ENCODE measurements at regions not wholly inside any gene's neighbourhood (a gene's known extent, or its start where the extent isn't known, plus 50 kb on each side); places are given as distances from the start of the nearest gene placed in this dataset.

DNA sequence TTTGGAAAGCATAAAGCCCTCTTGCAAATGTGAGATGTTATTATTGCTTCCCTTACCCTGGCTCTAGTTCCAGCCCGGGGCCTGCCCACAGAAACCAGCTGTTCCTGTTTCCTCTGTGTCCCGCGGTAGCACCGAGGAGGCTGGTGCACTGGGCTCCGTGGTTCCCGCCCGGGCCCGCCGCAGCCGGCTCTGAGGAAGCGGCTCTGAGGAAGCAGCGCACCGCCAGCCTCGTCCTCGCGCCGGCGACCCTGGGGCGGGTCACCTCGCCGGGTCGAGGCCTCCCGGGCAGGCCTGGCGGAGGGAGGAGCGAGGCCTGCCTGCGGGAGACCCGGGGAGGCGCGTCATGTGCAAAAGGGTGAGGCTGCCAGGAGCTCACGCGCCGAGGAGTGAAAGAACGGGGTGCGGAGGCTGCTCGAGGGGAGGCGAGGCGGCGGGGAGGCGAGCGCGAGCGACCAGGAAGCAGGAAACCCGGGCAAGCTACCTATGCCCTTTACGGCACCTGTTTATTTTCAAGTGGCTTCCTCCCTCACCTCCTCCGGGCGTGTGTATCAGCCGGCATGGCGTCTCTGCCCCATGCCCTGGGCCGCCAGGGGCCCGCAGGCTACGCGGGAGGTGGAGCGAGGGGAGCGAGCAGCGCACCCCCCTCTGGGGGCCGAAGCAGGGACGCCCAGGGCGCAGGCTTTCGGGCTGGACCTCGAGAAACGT is 61.3 kb upstream of the MEGF10 start:
- no peak overlapping the region for H3K9ac ChIP-seq
- peaks cover 2% of the 10 kb centered on the region for H3K4me1 ChIP-seq
- Mint-ChIP-seq H3K4me3 (peak overlapping the region; percentile 49), H3K9me3 (no peaks in the 10 kb centered on the region), H3K4me1 (peaks cover 2% of the 10 kb centered on the region), H3K36me3 (no peaks in the 10 kb centered on the region), H3K27me3 (ENCODE audit: insufficient read depth, low read depth) (peaks cover 7% of the 10 kb centered on the region), H3K27ac (no peak overlapping the region)
- TF ChIP-seq EZH2phosphoT487 (IDR thresholded peaks at IDR 0.05) = no peak
- TF ChIP-seq EZH2 (IDR thresholded peaks at IDR 0.05) = peak; percentile 54
- TF ChIP-seq, protein P1, sequence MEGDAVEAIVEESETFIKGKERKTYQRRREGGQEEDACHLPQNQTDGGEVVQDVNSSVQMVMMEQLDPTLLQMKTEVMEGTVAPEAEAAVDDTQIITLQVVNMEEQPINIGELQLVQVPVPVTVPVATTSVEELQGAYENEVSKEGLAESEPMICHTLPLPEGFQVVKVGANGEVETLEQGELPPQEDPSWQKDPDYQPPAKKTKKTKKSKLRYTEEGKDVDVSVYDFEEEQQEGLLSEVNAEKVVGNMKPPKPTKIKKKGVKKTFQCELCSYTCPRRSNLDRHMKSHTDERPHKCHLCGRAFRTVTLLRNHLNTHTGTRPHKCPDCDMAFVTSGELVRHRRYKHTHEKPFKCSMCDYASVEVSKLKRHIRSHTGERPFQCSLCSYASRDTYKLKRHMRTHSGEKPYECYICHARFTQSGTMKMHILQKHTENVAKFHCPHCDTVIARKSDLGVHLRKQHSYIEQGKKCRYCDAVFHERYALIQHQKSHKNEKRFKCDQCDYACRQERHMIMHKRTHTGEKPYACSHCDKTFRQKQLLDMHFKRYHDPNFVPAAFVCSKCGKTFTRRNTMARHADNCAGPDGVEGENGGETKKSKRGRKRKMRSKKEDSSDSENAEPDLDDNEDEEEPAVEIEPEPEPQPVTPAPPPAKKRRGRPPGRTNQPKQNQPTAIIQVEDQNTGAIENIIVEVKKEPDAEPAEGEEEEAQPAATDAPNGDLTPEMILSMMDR (IDR thresholded peaks at IDR 0.05) = no peak
- H3K36me3 ChIP-seq = no peaks in the 10 kb centered on the region
- H3K4me2 ChIP-seq = peak overlapping the region; percentile 73
- no peaks in the 10 kb centered on the region for H3K9me3 ChIP-seq (ENCODE audit: low read depth)
- H4K20me1 ChIP-seq (ENCODE audit: low read depth) = no peaks in the 10 kb centered on the region
- DNase-seq (ENCODE audit: low spot score) = peak; percentile 50
- peak overlapping the region; percentile 87 for H2AFZ ChIP-seq (replicated peaks)
- H3K4me3 ChIP-seq = peak overlapping the region; percentile 39
- no peak overlapping the region for H3K27ac ChIP-seq
- peaks cover 33% of the 10 kb centered on the region for H3K27me3 ChIP-seq
- no peaks in the 10 kb centered on the region for H3K79me2 ChIP-seq (ENCODE audit: low read depth)
- H3F3A ChIP-seq (ENCODE audit: low read depth) = no peaks in the 10 kb centered on the region

GRCh38 chr5:127231118-127231517 is 59.5 kb upstream of the MEGF10 start:
- H3K36me3 ChIP-seq = no peaks in the 10 kb centered on the region
- H2AFZ ChIP-seq (replicated peaks) = no peak overlapping the region
- Mint-ChIP-seq H3K36me3 (no peaks in the 10 kb centered on the region), H3K4me3 (no peak overlapping the region), H3K27ac (no peak overlapping the region), H3K27me3 (ENCODE audit: insufficient read depth, low read depth) (peaks cover 7% of the 10 kb centered on the region), H3K4me1 (no peaks in the 10 kb centered on the region), H3K9me3 (no peaks in the 10 kb centered on the region)
- H3K9ac ChIP-seq = no peak overlapping the region
- H3F3A ChIP-seq (ENCODE audit: low read depth) = no peaks in the 10 kb centered on the region
- peaks cover 33% of the 10 kb centered on the region for H3K27me3 ChIP-seq
- H3K4me3 ChIP-seq = no peak overlapping the region
- no peaks in the 10 kb centered on the region for H4K20me1 ChIP-seq (ENCODE audit: low read depth)
- no peaks in the 10 kb centered on the region for H3K4me1 ChIP-seq
- no peaks in the 10 kb centered on the region for H3K79me2 ChIP-seq (ENCODE audit: low read depth)
- TF ChIP-seq EZH2 (IDR thresholded peaks at IDR 0.05) (no peak), EZH2phosphoT487 (IDR thresholded peaks at IDR 0.05) (no peak)
- TF ChIP-seq, protein P1 (IDR thresholded peaks at IDR 0.05) = no peak
- H3K9me3 ChIP-seq (ENCODE audit: low read depth) = no peaks in the 10 kb centered on the region
- no peak overlapping the region for H3K4me2 ChIP-seq
- no peak overlapping the region for H3K27ac ChIP-seq
- DNase-seq (ENCODE audit: low spot score) = no peak

- Histone ChIP-seq H3F3A (ENCODE audit: low read depth) (no peaks in the 10 kb centered on the region), H3K79me2 (ENCODE audit: low read depth) (no peaks in the 10 kb centered on the region), H3K27ac (no peak overlapping the region), H2AFZ (replicated peaks) (no peak overlapping the region), H4K20me1 (ENCODE audit: low read depth) (no peaks in the 10 kb centered on the region), H3K36me3 (no peaks in the 10 kb centered on the region), H3K27me3 (peaks cover 23% of the 10 kb centered on the region), H3K9ac (no peak overlapping the region), H3K9me3 (ENCODE audit: low read depth) (no peaks in the 10 kb centered on the region), H3K4me2 (no peak overlapping the region), H3K4me3 (no peak overlapping the region), H3K4me1 (no peaks in the 10 kb centered on the region)
- TF ChIP-seq, protein P1 (IDR thresholded peaks at IDR 0.05) = no peak
- TF ChIP-seq EZH2 (IDR thresholded peaks at IDR 0.05) (no peak), EZH2phosphoT487 (IDR thresholded peaks at IDR 0.05) (no peak)
- Mint-ChIP-seq H3K4me1 (no peaks in the 10 kb centered on the region), H3K27me3 (ENCODE audit: insufficient read depth, low read depth) (peaks cover 4% of the 10 kb centered on the region), H3K4me3 (no peak overlapping the region), H3K9me3 (no peaks in the 10 kb centered on the region), H3K27ac (no peak overlapping the region), H3K36me3 (no peaks in the 10 kb centered on the region)
- no peak for DNase-seq (ENCODE audit: low spot score)
Observed at GRCh38 chr5:127233590-127233989, 57.0 kb upstream of the MEGF10 start.

Measured in neural progenitor cell (in vitro differentiated cells).